ENCODE measurements at regions not wholly inside any gene's neighbourhood (a gene's known extent, or its start where the extent isn't known, plus 50 kb on each side); places are given as distances from the start of the nearest gene placed in this dataset.

GRCh38 chr3:178421069-178421468 is 115.2 kb upstream of the KCNMB2 start:
- no peaks in the 10 kb centered on the region for H3K4me1 ChIP-seq
- no peak for TF ChIP-seq POLR2AphosphoS5 (IDR thresholded peaks at IDR 0.05)
- TF ChIP-seq CTCF (IDR thresholded peaks at IDR 0.05 in 8 of 11, conservative IDR thresholded peaks at IDR 0.05 in 3 of 11), result no peak
- TF ChIP-seq POLR2A (IDR thresholded peaks at IDR 0.05), result no peak
- no peak overlapping the region for H3K4me3 ChIP-seq
- H3K36me3 ChIP-seq, result no peaks in the 10 kb centered on the region
- 85 to 93% (median 86%) methylated on average over 1 of the region's 1 CpG for whole genome bisulfite sequencing, 5 donors
- no peaks in the 10 kb centered on the region for H3K27me3 ChIP-seq (replicated peaks in 1 of 7)
- intact Hi-C loops (cut with DNase I; ENCODE audit: low total_unique reads), result no loop called here
- no peak overlapping the region for H3K27ac ChIP-seq
- H3K9me3 ChIP-seq, result no peaks in the 10 kb centered on the region
- DNase-seq, result no peak

GRCh38 chr3:178422406-178422805 is 113.8 kb upstream of the KCNMB2 start:
- intact Hi-C loops (cut with DNase I; ENCODE audit: low total_unique reads), result no loop called here
- DNase-seq, result no peak

GRCh38 chr3:178428037-178428436 is 108.2 kb upstream of the KCNMB2 start:
- no peaks in the 10 kb centered on the region for H3K9me3 ChIP-seq
- no peaks in the 10 kb centered on the region for H3K4me1 ChIP-seq
- H3K36me3 ChIP-seq, result no peaks in the 10 kb centered on the region
- DNase-seq, result no peak
- no peak overlapping the region for H3K27ac ChIP-seq
- TF ChIP-seq CTCF (IDR thresholded peaks at IDR 0.05 in 8 of 11, conservative IDR thresholded peaks at IDR 0.05 in 3 of 11) (no peak), POLR2A (IDR thresholded peaks at IDR 0.05) (no peak), POLR2AphosphoS5 (IDR thresholded peaks at IDR 0.05) (no peak)
- intact Hi-C loops (cut with DNase I; ENCODE audit: low total_unique reads), result no loop called here
- H3K27me3 ChIP-seq (replicated peaks in 1 of 7), result no peaks in the 10 kb centered on the region
- no peak overlapping the region for H3K4me3 ChIP-seq

More at GRCh38 chr3:178422406-178422805, 113.8 kb upstream of the KCNMB2 start:
- Histone ChIP-seq H3K4me3 (no peak overlapping the region), H3K4me1 (no peaks in the 10 kb centered on the region), H3K27me3 (replicated peaks in 1 of 7) (no peaks in the 10 kb centered on the region), H3K9me3 (no peaks in the 10 kb centered on the region), H3K27ac (no peak overlapping the region), H3K36me3 (no peaks in the 10 kb centered on the region)
- TF ChIP-seq POLR2AphosphoS5 (IDR thresholded peaks at IDR 0.05), result no peak
- no peak for TF ChIP-seq CTCF (IDR thresholded peaks at IDR 0.05 in 8 of 11, conservative IDR thresholded peaks at IDR 0.05 in 3 of 11)
- no peak for TF ChIP-seq POLR2A (IDR thresholded peaks at IDR 0.05)

GRCh38 chr3:178434206-178434805 is 101.9 kb upstream of the KCNMB2 start:
- Histone ChIP-seq H3K27me3 (replicated peaks in 1 of 7) (no peaks in the 10 kb centered on the region), H3K27ac (no peak overlapping the region), H3K4me3 (no peak overlapping the region), H3K9me3 (no peaks in the 10 kb centered on the region), H3K36me3 (no peaks in the 10 kb centered on the region), H3K4me1 (no peaks in the 10 kb centered on the region)
- no peak for DNase-seq
- 43 to 68% (median 58%) methylated on average over 5 of the region's 5 CpGs for WGBS, 5 donors
- intact Hi-C loops (cut with DNase I; ENCODE audit: low total_unique reads), result loop anchor here (10.0 kb wide), 1 partner anchor 520 kb away; no protein-coding TSS in a partner anchor
- TF ChIP-seq POLR2A (IDR thresholded peaks at IDR 0.05) (no peak), CTCF (IDR thresholded peaks at IDR 0.05 in 8 of 11, conservative IDR thresholded peaks at IDR 0.05 in 3 of 11) (no peak), POLR2AphosphoS5 (IDR thresholded peaks at IDR 0.05) (no peak)

All from spleen (tissue), 11 donors.